K562 (cell line): ENCODE measurements at regions not wholly inside any gene's neighbourhood (a gene's known extent, or its start where the extent isn't known, plus 50 kb on each side); places are given as distances from the start of the nearest gene placed in this dataset.
A peak's percentile ranks its signal among the peaks of the same experiment; 100 is the strongest.

Source experiments
- ATAC-seq: fragments of 200-7000 bp; cut with Tn5 transposase; 3 replicates; pipeline ENCODE4 v1.9.1; 2020; ENCODE audit warnings: moderate library complexity
- BruUV-seq: library from RNA; stranded (reverse); fragments of 400-500 nt; replicated peaks from 2 replicates; lab custom pipeline; 2021; lab: Mats Ljungman, UMichigan
- CTCF ChIA-PET: fragments of 300-600 bp; formaldehyde crosslinking; extraction: SDS; loops from one replicate; lab custom pipeline; 2021; ENCODE audit warnings: low intra/inter-chr PET ratio; lab: Yijun Ruan, JAX
- POLR2A ChIA-PET: fragments of 300-600, 350-650 bp; sonication (Branson Sonifier 250); formaldehyde crosslinking; extraction: SDS; loops from one replicate; lab custom pipeline; 2021; ENCODE audit warnings: antibody characterized with exemption, inconsistent platforms; lab: Yijun Ruan, JAX
- DNase-seq, 4 experiments: peaks; one replicate each; pipeline versions ENCODE4 v3.0.0 to v3.0.0-alpha.2; 2011 to 2018; ENCODE audit warnings: low spot score in 3 of 4, mixed read lengths in 3 of 4; ENCODE audit errors: extremely low read depth in 1 of 4
- FAIRE-seq: peaks from 2 replicates; lab custom pipeline; 2011; peaks lifted over from hg19 to GRCh38; lab: Jason Lieb, UNC
- H2AFZ ChIP-seq: 2 replicates; pipeline ENCODE4 v1.6.0; 2011; ENCODE audit warnings: low read depth, low read length, control low read depth, inconsistent platforms
- H3K27ac ChIP-seq: fragments of 200-600 bp; 3 replicates; pipeline ENCODE4 v1.8.0; 2011; ENCODE audit warnings: low read depth, mild to moderate bottlenecking, control low read depth, inconsistent platforms, low read length, moderate library complexity, mixed read lengths; ENCODE audit errors: extremely low read depth
- H3K27me3 ChIP-seq, 2 experiments: fragments of 300-600 bp in 1 of 2; 2 replicates in 1 of 2; 3 replicates in 1 of 2; pipeline versions ENCODE4 v1.6.0 to v1.8.0; 2011; ENCODE audit warnings: inconsistent platforms in 2 of 2, low read length in 2 of 2, mild to moderate bottlenecking in 1 of 2, mixed read lengths in 1 of 2, moderate library complexity in 1 of 2; ENCODE audit not compliant: control insufficient read depth in 2 of 2, insufficient read depth in 2 of 2
- H3K36me3 ChIP-seq: fragments of 300-600 bp; 3 replicates; pipeline ENCODE4 v1.8.0; 2011; ENCODE audit warnings: mild to moderate bottlenecking, low read length, inconsistent platforms; ENCODE audit not compliant: control insufficient read depth, insufficient read depth
- H3K4me1 ChIP-seq, 2 experiments: fragments of 200-600 bp in 1 of 2; replicated peaks in 1 of 2; 2 replicates in 1 of 2; 3 replicates in 1 of 2; pipeline versions ENCODE4 v1.5.1 to v1.8.0; 2011; ENCODE audit warnings: inconsistent platforms in 2 of 2, low read length in 2 of 2, mild to moderate bottlenecking in 1 of 2, mixed read lengths in 1 of 2, moderate library complexity in 1 of 2; ENCODE audit not compliant: control insufficient read depth in 2 of 2, insufficient read depth in 2 of 2
- H3K4me2 ChIP-seq: 2 replicates; pipeline ENCODE4 v1.6.1; 2011; ENCODE audit warnings: low read length, control low read depth, inconsistent platforms, mixed read lengths; ENCODE audit not compliant: insufficient read depth
- H3K4me3 ChIP-seq: fragments of 200-600 bp; sonication (generic), shearing (Covaris generic); 2 replicates; pipeline ENCODE4 v1.5.1; 2016; ENCODE audit warnings: control low read depth, inconsistent platforms
- H3K79me2 ChIP-seq: fragments of 200-600 bp; 3 replicates; pipeline ENCODE4 v1.8.0; 2011; ENCODE audit warnings: low read length, inconsistent platforms; ENCODE audit not compliant: control insufficient read depth, insufficient read depth
- H3K9ac ChIP-seq, 2 experiments: 2 replicates each; pipeline versions ENCODE4 v1.6.0 to v1.6.1; 2011; ENCODE audit warnings: low read depth in 2 of 2, low read length in 2 of 2, control low read depth in 1 of 2, inconsistent platforms in 1 of 2, mild to moderate bottlenecking in 1 of 2, mixed read lengths in 1 of 2; ENCODE audit not compliant: insufficient read depth in 1 of 2
- H3K9me1 ChIP-seq: one replicate; pipeline ENCODE4 v1.6.0; 2011; ENCODE audit warnings: inconsistent platforms, mild to moderate bottlenecking, low read length, moderate library complexity; ENCODE audit not compliant: control insufficient read depth, insufficient read depth
- H3K9me3 ChIP-seq: replicated peaks from 2 replicates; pipeline ENCODE4 v1.5.1; 2011; ENCODE audit warnings: low read depth, low read length, inconsistent platforms; ENCODE audit not compliant: control insufficient read depth, insufficient read depth
- H4K20me1 ChIP-seq: replicated peaks from 2 replicates; pipeline ENCODE4 v1.6.1; 2011; ENCODE audit warnings: low read length, inconsistent platforms, mixed read lengths; ENCODE audit not compliant: control insufficient read depth, insufficient read depth
- EGR1 ChIP-seq: fragments of 450-650 bp; conservative IDR thresholded peaks from 2 replicates; pipeline ENCODE4 v1.6.1; 2017; ENCODE audit warnings: mild to moderate bottlenecking
- MTA2 ChIP-seq: fragments of 450-650 bp; IDR thresholded peaks from 2 replicates; pipeline ENCODE4 v1.6.1; 2016; ENCODE audit warnings: low read depth
- NR2C2 ChIP-seq, 2 experiments: fragments of 200-800 bp in 1 of 2; sonication (Bioruptor generic) in 1 of 2; sonication (generic) in 1 of 2; formaldehyde crosslinking in 1 of 2; IDR thresholded peaks; 2 replicates each; pipeline versions ENCODE4 v1.6.1 to v1.8.0; 2016 to 2022; ENCODE audit warnings: mild to moderate bottlenecking in 1 of 2, missing compliant biosample characterization in 1 of 2, missing genetic modification characterization in 1 of 2, missing genetic modification reagents in 1 of 2
- PBX2 ChIP-seq, 2 experiments: IDR thresholded peaks in 1 of 2; conservative IDR thresholded peaks in 1 of 2; 2 replicates each; pipeline ENCODE4 v1.6.1; 2016; ENCODE audit warnings: low read depth in 2 of 2, mild to moderate bottlenecking in 1 of 2, missing compliant biosample characterization in 1 of 2, missing genetic modification characterization in 1 of 2, moderate library complexity in 1 of 2
- TSHZ1 ChIP-seq: fragments of 250-450 bp; sonication (Bioruptor Pico); IDR thresholded peaks from 2 replicates; pipeline ENCODE4 v1.4.0; 2020; ENCODE audit warnings: mild to moderate bottlenecking, moderate library complexity
- ZBTB2 ChIP-seq: fragments of 450-650 bp; IDR thresholded peaks from 2 replicates; pipeline ENCODE4 v1.6.1; 2016; ENCODE audit warnings: antibody characterized with exemption
- ZNF740 ChIP-seq, 3 experiments: fragments of 200-800 bp in 1 of 3; sonication (Bioruptor generic) in 1 of 3; sonication (generic) in 1 of 3; formaldehyde crosslinking in 1 of 3; IDR thresholded peaks; 2 replicates each; pipeline versions ENCODE4 v1.6.1 to v1.8.0; 2016 to 2022; ENCODE audit warnings: mild to moderate bottlenecking in 2 of 3, missing compliant biosample characterization in 2 of 3, missing genetic modification characterization in 2 of 3, missing genetic modification reagents in 1 of 3
- ZNF75A ChIP-seq: fragments of 450-650 bp; formaldehyde crosslinking; IDR thresholded peaks from 2 replicates; pipeline ENCODE4 v1.4.0; 2020; ENCODE audit warnings: mild to moderate bottlenecking
- WGBS: fragments of 100-300 bp; shearing (Covaris generic); methylation state at CpG from one replicate; pipeline ENCODE4 v1.1.6; 2016; ENCODE audit warnings: low coverage, mixed read lengths; ENCODE audit not compliant: insufficient coverage; ENCODE audit errors: missing lambda C conversion rate; 5-methylcytosine and 5-hydroxymethylcytosine counted together
- in situ Hi-C: fragments of 300-500 bp; cut with MboI; formaldehyde crosslinking; loops from 4 replicates; pipeline ENCODE4 v1.15.0; 2018; ENCODE audit warnings: inconsistent platforms, mixed read lengths
- intact Hi-C: fragments of 100-400 bp; cut with micrococcal nuclease; formaldehyde crosslinking; loops from 2 replicates; pipeline ENCODE4 v1.14.2; 2022

- BruUV-seq, result no TSS peak
- Histone ChIP-seq H3K9me1 (no peaks in the 10 kb centered on the region), H3K4me2 (peak overlapping the region; percentile 32), H4K20me1 (no peaks in the 10 kb centered on the region), H3K79me2 (peaks cover 5% of the 10 kb centered on the region; the same call in 1 of the 3 replicates), H3K4me1 (peaks cover 23 to 30% of the 10 kb centered on the region in 2 experiments), H3K36me3 (no peaks in the 10 kb centered on the region), H2AFZ (peak overlapping the region; percentile 57), H3K4me3 (no peak overlapping the region), H3K9me3 (no peaks in the 10 kb centered on the region), H3K9ac (peak overlapping the region in 1 of 2 experiments; percentile 11; a peak in 1 of 4 replicates), H3K27ac (no peak overlapping the region; the same call in 2 of the 3 replicates), H3K27me3 (no peaks in the 10 kb centered on the region)
- ChIA-PET CTCF (no interaction called here), POLR2A (interaction anchor here (0.7 to 1.2 kb wide), 3 partner anchors 9 to 283 kb away, joined by 3 to 6 read pairs (median 3); no protein-coding TSS in a partner anchor)
- WGBS, result 39% methylated on average over 6 of the region's 8 CpGs
- FAIRE-seq, result no peak
- in situ Hi-C loops (loop anchor here (25.0 kb wide), 1 partner anchor 1343 kb away; no protein-coding TSS in a partner anchor), intact Hi-C loops (no loop called here)
- DNase-seq, result peak in 1 of 4 experiments; percentile 24
- ATAC-seq, result no peak
- no peak for TF ChIP-seq NR2C2 (CRISPR knock-in tag; IDR thresholded peaks at IDR 0.05)
- no peak for TF ChIP-seq NR2C2 (tag; IDR thresholded peaks at IDR 0.05)
- TF ChIP-seq ZNF740 (CRISPR knock-in tag; IDR thresholded peaks at IDR 0.05), result peak; percentile 93
- TF ChIP-seq ZNF740 (tag; IDR thresholded peaks at IDR 0.05), result peak in 1 of 2 experiments; percentile 86; a peak in 2 of 4 replicates
- TF ChIP-seq PBX2 (CRISPR knock-in tag; IDR thresholded peaks at IDR 0.05; ENCODE audit: low read depth), result no peak; the same call in 1 of the 2 replicates
- 0 out of 2 replicates have a peak, but pooled peaks have one; percentile 31 for TF ChIP-seq PBX2 (tag; conservative IDR thresholded peaks at IDR 0.05; ENCODE audit: low read depth)
- TF ChIP-seq EGR1, result 0 out of 2 replicates have a peak, but pooled peaks have one; percentile 16
- no peak for TF ChIP-seq ZNF75A (CRISPR knock-in tag)
- no peak for TF ChIP-seq MTA2
- TF ChIP-seq TSHZ1, result no peak
- TF ChIP-seq ZBTB2, result no peak
Observed at GRCh38 chr10:15444105-15445005, 73.3 kb upstream of the FAM171A1 start.
